ENCODE measurements at regions not wholly inside any gene's neighbourhood (a gene's known extent, or its start where the extent isn't known, plus 50 kb on each side); places are given as distances from the start of the nearest gene placed in this dataset.

- no TSS peak for BruUV-seq (replicated peaks)
- no peaks in the 10 kb centered on the region for H3K36me3 Mint-ChIP-seq (ENCODE audit: insufficient read depth, unreplicated experiment)
- Histone ChIP-seq H3K4me3 (ENCODE audit: low read depth, low read length) (no peak overlapping the region), H3K27me3 (replicated peaks; ENCODE audit: control insufficient read depth, insufficient read depth, low read length) (no peaks in the 10 kb centered on the region), H3K36me3 (ENCODE audit: control insufficient read depth, insufficient read depth, low read length) (no peaks in the 10 kb centered on the region), H3K9me3 (no peaks in the 10 kb centered on the region), H3K4me1 (peaks cover 12% of the 10 kb centered on the region; the same call in 1 of the 2 replicates)
- TF ChIP-seq, protein P1, sequence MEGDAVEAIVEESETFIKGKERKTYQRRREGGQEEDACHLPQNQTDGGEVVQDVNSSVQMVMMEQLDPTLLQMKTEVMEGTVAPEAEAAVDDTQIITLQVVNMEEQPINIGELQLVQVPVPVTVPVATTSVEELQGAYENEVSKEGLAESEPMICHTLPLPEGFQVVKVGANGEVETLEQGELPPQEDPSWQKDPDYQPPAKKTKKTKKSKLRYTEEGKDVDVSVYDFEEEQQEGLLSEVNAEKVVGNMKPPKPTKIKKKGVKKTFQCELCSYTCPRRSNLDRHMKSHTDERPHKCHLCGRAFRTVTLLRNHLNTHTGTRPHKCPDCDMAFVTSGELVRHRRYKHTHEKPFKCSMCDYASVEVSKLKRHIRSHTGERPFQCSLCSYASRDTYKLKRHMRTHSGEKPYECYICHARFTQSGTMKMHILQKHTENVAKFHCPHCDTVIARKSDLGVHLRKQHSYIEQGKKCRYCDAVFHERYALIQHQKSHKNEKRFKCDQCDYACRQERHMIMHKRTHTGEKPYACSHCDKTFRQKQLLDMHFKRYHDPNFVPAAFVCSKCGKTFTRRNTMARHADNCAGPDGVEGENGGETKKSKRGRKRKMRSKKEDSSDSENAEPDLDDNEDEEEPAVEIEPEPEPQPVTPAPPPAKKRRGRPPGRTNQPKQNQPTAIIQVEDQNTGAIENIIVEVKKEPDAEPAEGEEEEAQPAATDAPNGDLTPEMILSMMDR (IDR thresholded peaks at IDR 0.05; ENCODE audit: insufficient read depth in 1 of 2, low read depth in 1 of 2, low read length in 1 of 2, severe bottlenecking in 1 of 2, unreplicated experiment in 1 of 2), result no peak
- H3K27ac Mint-ChIP-seq (ENCODE audit: unreplicated experiment), result no peak overlapping the region
- CTCF ChIA-PET, result no interaction called here
- peaks cover 7% of the 10 kb centered on the region for H3K4me1 Mint-ChIP-seq (ENCODE audit: low read depth, unreplicated experiment)
- POLR2A ChIA-PET, result no interaction called here
- DNase-seq, result no peak
- no peaks in the 10 kb centered on the region for H3K27me3 Mint-ChIP-seq (ENCODE audit: insufficient read depth, unreplicated experiment)
- H3K4me3 Mint-ChIP-seq (ENCODE audit: unreplicated experiment), result no peak overlapping the region
- intact Hi-C loops (cut with micrococcal nuclease; ENCODE audit: unreplicated experiment), result no loop called here
- H3K9me3 Mint-ChIP-seq (ENCODE audit: unreplicated experiment), result peaks cover 13% of the 10 kb centered on the region
These were observed 172.0 kb upstream of the LRIG1 start for GRCh38 chr3:66672830-66673229.

GRCh38 chr3:66673293-66673692, 172.5 kb upstream of the LRIG1 start:
- no peaks in the 10 kb centered on the region for H3K9me3 ChIP-seq
- Mint-ChIP-seq H3K4me3 (ENCODE audit: unreplicated experiment) (no peak overlapping the region), H3K27ac (ENCODE audit: unreplicated experiment) (no peak overlapping the region), H3K4me1 (ENCODE audit: low read depth, unreplicated experiment) (peaks cover 7% of the 10 kb centered on the region), H3K27me3 (ENCODE audit: insufficient read depth, unreplicated experiment) (no peaks in the 10 kb centered on the region), H3K36me3 (ENCODE audit: insufficient read depth, unreplicated experiment) (no peaks in the 10 kb centered on the region), H3K9me3 (ENCODE audit: unreplicated experiment) (peaks cover 13% of the 10 kb centered on the region)
- TF ChIP-seq, protein P1 (IDR thresholded peaks at IDR 0.05; ENCODE audit: insufficient read depth in 1 of 2, low read depth in 1 of 2, low read length in 1 of 2, severe bottlenecking in 1 of 2, unreplicated experiment in 1 of 2), result no peak
- ChIA-PET CTCF (no interaction called here), POLR2A (no interaction called here)
- BruUV-seq (replicated peaks), result no TSS peak
- H3K27me3 ChIP-seq (replicated peaks; ENCODE audit: control insufficient read depth, insufficient read depth, low read length), result no peaks in the 10 kb centered on the region
- H3K36me3 ChIP-seq (ENCODE audit: control insufficient read depth, insufficient read depth, low read length), result no peaks in the 10 kb centered on the region
- peaks cover 10% of the 10 kb centered on the region; the same call in 1 of the 2 replicates for H3K4me1 ChIP-seq
- no peak overlapping the region for H3K4me3 ChIP-seq (ENCODE audit: low read depth, low read length)
- DNase-seq, result no peak
- intact Hi-C loops (cut with micrococcal nuclease; ENCODE audit: unreplicated experiment), result no loop called here

DNA sequence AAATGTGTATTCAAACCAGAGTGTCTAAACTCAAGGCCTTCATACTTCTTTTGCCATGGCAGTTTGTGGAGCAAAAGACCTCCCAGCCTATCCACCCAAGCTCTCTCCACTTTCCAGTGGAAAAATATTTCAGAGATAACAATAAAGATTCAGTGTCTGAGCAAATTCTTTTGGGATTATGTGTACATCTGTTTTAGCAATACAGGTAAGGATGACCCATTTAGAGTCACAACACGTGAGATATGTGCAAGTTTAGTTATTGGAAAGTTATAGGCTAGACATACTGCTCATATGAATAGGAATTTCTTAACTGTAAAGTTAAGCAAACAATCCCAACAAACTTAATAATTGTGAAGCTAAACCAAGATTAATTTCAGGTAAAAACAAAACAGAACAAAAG, 174.5 kb upstream of the LRIG1 start:
- Histone ChIP-seq H3K27me3 (replicated peaks; ENCODE audit: control insufficient read depth, insufficient read depth, low read length) (no peaks in the 10 kb centered on the region), H3K9me3 (no peaks in the 10 kb centered on the region), H3K36me3 (ENCODE audit: control insufficient read depth, insufficient read depth, low read length) (no peaks in the 10 kb centered on the region), H3K4me1 (peaks cover 10% of the 10 kb centered on the region; the same call in 1 of the 2 replicates), H3K4me3 (ENCODE audit: low read depth, low read length) (no peak overlapping the region)
- CTCF ChIA-PET, result no interaction called here
- POLR2A ChIA-PET, result no interaction called here
- no peak for DNase-seq
- Mint-ChIP-seq H3K9me3 (ENCODE audit: unreplicated experiment) (peaks cover 27% of the 10 kb centered on the region), H3K36me3 (ENCODE audit: insufficient read depth, unreplicated experiment) (no peaks in the 10 kb centered on the region), H3K27me3 (ENCODE audit: insufficient read depth, unreplicated experiment) (no peaks in the 10 kb centered on the region), H3K4me3 (ENCODE audit: unreplicated experiment) (no peak overlapping the region), H3K4me1 (ENCODE audit: low read depth, unreplicated experiment) (peaks cover 7% of the 10 kb centered on the region), H3K27ac (ENCODE audit: unreplicated experiment) (no peak overlapping the region)
- intact Hi-C loops (cut with micrococcal nuclease; ENCODE audit: unreplicated experiment), result no loop called here
- BruUV-seq (replicated peaks), result no TSS peak
- TF ChIP-seq, protein P1 (IDR thresholded peaks at IDR 0.05; ENCODE audit: insufficient read depth in 1 of 2, low read depth in 1 of 2, low read length in 1 of 2, severe bottlenecking in 1 of 2, unreplicated experiment in 1 of 2), result no peak
